NCI-H748 treated with DMSO at 0.1 percent for 48 hours (cell line): ENCODE measurements at regions not wholly inside any gene's neighbourhood (a gene's known extent, or its start where the extent isn't known, plus 50 kb on each side); places are given as distances from the start of the nearest gene placed in this dataset.

Experiments
- DNase-seq: peaks from one replicate; lab custom pipeline; 2025; lab: John Stamatoyannopoulos, UW

DNA sequence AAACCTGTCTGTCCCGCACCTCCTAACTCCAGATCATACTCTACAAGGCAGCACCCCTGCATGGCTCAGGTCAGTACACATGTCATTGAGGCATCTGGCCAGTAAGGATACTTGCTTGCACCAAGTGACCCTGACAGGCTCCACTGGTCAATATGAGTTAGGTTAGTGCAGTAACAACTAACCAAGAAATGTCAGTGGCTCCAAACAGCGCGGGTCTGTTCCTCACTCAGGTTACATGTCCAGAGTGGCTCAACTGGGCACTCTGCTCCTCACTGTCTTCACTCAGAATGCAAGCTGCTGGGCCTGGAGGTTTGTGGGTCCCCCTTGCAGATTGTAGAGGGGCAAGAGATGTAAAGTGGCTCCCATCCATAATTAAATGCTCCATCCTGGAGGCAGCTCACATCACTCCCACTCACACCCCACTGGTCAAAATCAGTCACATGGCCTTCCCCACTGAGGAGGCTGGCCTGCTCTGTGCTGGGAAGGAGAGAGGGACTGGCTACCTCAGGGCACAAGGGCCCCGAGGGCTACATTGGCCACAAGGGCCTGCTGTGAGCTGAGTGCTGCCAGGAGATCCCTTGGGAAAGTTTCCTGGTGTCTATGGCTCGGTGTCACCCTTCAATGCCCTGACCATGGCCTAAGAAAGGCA is 109.1 kb upstream of the GDF10 start:
- DNase-seq = no peak

DNA sequence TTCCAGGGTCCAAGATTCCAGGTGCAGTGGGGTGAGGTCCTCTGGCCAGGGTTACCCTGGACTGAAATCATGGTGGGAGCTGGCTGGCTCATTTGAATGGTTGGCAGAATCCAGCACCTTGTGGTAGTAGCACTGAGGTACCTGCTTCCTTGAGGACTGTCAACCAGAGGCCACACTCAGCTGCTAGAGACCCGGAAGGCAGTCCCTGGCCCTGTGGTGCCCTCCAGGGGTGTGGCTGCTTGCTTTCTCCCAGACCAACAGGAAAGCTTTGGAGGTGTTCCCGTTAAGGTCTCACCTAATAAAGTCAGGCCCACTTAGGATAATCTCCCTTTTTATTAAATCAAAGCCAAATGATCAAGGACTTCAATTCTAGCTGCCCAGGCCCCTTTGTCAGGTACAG is 107.7 kb upstream of the GDF10 start:
- DNase-seq = no peak

- DNase-seq = no peak
These were observed 106.3 kb upstream of the GDF10 start for GRCh38 chr10:47193666-47194065.

- no peak for DNase-seq
These were observed 104.6 kb upstream of the GDF10 start for GRCh38 chr10:47195274-47195885.

DNA sequence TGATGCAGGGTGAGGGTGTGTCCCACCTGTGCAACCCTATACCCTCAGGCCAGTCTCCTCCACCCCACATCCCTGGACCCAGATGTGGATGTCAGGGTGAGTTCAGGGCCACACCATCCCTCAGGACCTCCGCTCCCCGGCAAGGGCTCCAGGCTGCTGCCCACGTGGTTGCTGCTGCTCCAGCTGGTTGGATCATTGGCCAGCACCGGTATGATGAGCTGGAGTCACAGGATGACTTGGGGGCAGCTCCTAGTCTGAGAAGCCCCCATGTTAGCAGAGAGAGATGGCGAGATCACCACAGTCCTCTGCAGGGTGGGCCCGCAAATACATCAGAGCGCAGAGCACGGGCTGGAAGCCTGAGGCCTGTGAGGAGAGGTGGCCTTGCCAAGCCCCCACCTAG is 103.3 kb upstream of the GDF10 start:
- DNase-seq = no peak

GRCh38 chr10:47198221-47198620 is 101.8 kb upstream of the GDF10 start:
- DNase-seq = no peak

DNA sequence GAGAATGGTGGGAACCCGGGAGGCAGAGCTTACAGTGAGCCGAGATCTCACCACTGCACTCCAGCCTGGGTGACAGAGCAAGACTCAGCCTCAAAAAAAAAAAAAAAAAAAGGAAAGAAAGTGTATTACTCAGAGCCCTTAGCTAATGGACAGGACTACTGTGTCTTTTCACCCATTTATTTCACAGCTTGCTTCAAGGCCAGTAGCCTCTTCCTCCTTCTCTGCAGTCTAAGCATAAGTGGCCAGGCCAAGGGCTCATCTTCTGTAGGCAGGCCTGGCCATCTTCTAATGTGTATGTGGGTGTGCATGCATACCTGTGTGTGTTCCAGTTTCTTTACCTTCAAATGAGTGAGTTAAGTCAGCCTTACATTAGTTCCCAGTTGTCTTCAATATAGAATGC is 94.8 kb upstream of the GDF10 start:
- no peak for DNase-seq

DNA sequence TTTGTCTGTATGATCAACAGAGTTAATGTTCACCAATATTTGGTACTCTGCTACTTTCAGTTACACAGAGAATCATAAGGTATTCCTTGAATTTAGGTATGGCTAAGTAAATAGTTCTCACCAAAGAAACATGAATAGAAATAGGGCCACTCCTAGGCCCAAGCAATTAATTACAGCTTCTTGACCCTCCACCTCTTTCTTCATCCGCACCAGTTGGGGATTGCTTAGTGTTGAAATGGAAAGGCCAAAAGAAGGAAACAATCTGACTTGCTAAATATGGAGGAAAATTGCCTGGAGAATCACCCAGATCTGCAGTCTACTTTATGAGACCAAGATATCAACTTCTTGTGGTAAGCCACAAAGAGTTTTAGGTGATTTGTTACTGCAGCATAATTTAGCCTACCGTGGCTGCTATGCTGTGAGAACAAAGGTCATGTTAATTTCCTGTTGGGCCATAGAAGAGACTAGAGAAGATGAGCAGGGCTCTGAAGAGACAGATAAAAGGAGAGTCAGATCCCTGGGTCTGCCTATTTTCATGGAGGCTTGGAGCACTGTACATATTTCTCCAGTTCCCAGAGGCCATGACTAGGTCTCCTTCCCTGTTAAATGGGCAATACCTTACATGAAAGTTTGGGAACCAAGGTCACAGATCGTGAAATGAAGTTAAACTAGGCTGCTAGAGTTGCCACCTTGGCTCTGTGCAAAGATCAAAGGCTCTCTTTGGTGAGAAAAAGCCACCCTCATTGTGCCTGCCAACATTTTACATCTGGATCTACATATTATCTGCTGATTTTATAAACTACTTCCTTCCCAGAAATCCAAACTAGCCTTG is 93.3 kb upstream of the GDF10 start:
- no peak for DNase-seq

DNA sequence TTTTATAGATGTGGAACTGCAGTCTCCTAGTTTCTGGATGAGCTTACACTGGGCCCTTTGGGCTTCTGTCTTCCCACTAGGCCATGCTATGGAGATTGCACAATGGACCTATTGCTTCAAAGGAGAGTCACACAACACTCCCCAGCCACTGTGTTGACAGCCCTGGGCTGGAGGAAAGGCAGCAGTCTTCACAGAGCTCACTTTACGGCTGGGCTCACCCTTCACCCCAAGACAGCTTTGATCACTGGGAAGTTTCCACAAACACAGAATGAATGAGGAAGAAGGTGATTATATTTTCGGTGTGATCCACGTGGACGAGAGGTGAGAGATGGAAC is 92.7 kb upstream of the GDF10 start:
- no peak for DNase-seq

DNA sequence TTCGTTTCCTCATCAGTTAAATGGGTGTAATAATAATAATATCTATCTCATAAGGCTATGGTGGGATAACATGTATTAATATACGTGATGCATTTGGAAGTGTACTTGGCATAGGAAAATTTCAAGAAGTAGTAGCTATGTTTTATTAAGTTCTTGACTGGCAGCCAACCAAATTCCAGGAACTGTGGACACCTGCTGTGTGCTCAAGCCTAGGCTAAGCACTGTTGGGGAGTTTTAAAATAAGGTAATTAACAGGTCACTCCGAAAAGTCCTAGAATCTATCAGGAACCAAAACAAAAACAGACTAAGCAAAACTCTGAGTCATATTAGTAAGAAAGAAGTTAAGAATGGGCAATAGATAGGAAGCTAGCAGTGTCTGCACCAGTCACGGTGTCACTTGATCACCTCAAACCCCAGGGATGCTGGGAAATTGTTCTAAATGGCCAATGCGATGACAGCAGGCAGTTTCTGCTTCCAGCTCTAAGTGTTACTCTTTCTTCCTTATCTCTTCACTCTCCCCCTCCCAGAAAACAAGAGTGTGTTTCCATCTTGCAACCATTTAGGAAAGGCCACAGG is 92.0 kb upstream of the GDF10 start:
- no peak for DNase-seq

DNA sequence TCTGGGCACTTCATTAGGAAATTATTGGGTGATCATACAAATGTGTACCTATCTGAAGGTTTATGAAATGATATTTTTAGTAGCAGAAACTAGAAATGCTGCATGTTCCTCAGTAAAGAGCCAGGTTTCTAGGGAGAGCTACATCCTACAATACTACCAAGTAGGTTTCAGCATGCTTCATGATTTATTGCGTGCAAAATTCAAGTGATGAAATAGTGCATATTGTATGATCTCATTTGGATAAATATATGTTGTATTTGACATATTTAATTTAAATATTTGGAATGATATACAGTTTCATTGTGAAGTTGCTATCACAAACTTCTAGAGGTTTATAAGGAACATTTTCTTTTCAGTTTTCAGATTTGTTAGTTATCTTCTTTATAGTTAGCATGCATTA is 90.5 kb upstream of the GDF10 start:
- no peak for DNase-seq

DNA sequence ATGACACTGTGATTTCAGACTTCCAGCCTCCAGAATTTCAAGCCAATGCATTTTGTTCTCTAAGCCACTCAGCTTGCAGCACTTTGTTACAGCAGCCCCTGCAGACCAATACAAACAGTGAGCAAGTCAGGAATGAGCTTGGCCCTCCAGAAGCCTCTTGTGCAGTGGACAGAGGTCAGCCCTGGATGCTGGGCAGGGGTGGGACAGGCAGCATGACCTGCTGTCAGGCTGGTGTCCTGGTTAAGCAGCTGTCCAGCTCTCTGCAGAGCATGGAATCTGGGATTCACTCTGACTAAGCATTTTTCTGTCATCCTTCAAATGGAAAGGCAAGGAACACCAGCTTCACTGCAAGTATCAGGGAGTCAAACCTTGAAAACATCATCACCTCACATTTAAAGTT is 85.5 kb upstream of the GDF10 start:
- no peak for DNase-seq

GRCh38 chr10:47217113-47217512 is 82.9 kb upstream of the GDF10 start:
- no peak for DNase-seq

- DNase-seq = no peak
These were observed 81.2 kb upstream of the GDF10 start for GRCh38 chr10:47218803-47219202.

DNA sequence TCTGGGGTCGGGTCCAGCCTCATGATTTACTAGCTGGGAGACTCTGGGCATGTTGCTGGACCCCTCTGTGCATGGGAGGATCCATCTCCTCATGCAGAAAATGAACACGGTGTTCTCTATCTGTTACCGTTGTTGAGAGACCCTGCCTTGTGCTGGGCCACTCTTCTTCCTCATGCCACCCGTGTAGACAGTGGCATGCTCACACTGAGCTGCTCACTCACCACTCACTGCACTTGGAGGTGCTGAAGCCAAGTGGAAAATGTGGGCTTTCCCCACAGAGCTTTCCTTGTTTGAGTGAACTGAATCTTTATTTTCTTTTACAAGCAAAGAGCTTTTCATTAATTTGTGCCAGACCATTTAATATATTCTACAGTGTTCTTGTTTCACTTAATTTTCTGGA is 77.5 kb upstream of the GDF10 start:
- no peak for DNase-seq

DNA sequence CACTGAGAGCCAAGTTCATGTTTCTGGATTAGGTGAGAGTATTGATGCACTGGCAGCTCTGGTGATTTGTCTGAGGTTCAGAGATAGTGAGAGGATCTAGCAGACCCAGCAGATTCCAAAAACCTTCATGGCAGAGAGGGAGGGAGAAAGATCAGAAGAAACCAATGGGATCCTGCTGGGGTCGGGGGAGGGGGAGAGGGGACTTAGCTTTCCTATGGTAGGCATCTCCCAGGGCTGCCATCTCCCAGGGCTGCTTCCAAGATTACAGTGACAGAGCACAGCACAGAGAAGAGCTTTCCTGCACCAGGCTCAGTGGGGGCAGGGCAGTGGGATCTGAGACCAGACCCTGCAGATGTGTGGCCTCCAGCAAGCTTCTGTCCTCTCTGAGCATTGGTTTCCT is 76.8 kb upstream of the GDF10 start:
- no peak for DNase-seq

DNA sequence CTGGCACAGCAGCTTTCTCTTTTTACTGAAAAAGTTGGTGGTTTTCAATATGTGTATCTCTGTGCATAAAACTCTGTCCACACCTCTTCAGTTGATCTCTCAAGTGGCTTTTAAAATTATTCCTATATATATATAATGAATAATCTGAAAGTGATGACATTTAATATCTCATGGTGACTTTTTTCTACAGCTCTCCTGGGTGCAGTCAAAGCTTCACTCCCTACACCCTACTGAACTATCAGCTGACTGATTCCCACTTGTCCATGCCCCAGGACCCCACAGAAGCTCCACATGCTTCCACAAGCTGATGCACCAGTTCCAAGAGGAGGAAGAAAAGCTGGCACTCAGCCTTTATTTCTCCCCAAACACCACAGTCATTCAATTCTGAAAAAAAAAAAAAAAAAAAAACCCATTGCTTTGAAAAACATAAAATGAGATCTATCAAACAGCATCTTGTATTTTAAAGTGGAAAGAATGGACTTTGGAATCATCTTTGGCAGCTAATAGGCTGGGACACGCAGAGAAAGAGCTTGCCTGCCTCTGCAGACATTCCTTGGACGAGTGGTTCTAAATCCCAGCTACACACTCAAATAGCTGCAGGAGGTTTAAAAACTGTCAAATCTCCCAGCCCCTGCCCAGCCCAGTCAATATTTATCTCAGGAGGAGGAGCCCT is 75.3 kb upstream of the GDF10 start:
- DNase-seq = no peak

- no peak for DNase-seq
These were observed 74.6 kb upstream of the GDF10 start for GRCh38 chr10:47225219-47225927.

GRCh38 chr10:47225928-47226645 is 73.9 kb upstream of the GDF10 start:
- no peak for DNase-seq

- no peak for DNase-seq
These were observed 69.5 kb upstream of the GDF10 start for GRCh38 chr10:47230482-47230881.

DNA sequence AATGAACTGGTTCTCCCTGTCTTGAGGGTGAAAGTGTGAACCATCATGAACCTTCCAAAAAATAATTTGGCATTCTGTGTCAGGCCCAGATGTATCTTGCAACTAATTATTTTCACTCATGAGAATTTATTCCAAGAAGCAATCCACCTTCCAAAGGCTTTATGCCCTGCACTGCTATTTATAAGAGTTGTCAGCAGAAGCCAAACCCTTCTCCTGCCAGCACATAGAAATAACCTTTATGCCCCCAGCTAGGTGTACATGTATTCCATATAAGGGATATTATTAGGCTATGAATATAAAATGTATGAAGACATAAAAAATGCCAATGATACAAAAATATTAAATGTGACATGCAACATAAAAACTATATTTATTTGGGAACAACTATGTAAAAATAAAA is 69.0 kb upstream of the GDF10 start:
- DNase-seq = no peak
